Keratinocyte (primary cell): ENCODE measurements at regions not wholly inside any gene's neighbourhood (a gene's known extent, or its start where the extent isn't known, plus 50 kb on each side); places are given as distances from the start of the nearest gene placed in this dataset.

Source experiments
- DNase-seq: peaks from one replicate; pipeline ENCODE4 v3.0.0-alpha.2; 2011; ENCODE audit warnings: low read depth, missing footprints, low spot score
- FAIRE-seq: peaks from 2 replicates; lab custom pipeline; 2011; peaks lifted over from hg19 to GRCh38; lab: Jason Lieb, UNC
- H2AFZ ChIP-seq: 2 replicates; pipeline ENCODE4 v1.6.0; 2012; ENCODE audit warnings: low read length, control low read depth, inconsistent platforms; ENCODE audit not compliant: control insufficient read depth
- H3K27ac ChIP-seq: 2 replicates; pipeline ENCODE4 v1.5.1; 2011; ENCODE audit warnings: low read length; ENCODE audit not compliant: control insufficient read depth, insufficient read depth
- H3K27me3 ChIP-seq: 3 replicates; pipeline ENCODE4 v1.6.0; 2011; ENCODE audit warnings: low read length; ENCODE audit not compliant: control insufficient read depth, insufficient read depth; ENCODE audit errors: extremely low read depth
- H3K36me3 ChIP-seq, 2 experiments: 2 replicates in 1 of 2; 3 replicates in 1 of 2; pipeline ENCODE4 v1.5.1; 2011; ENCODE audit warnings: low read length in 2 of 2, mild to moderate bottlenecking in 1 of 2; ENCODE audit not compliant: control insufficient read depth in 2 of 2, insufficient read depth in 2 of 2; ENCODE audit errors: extremely low read depth in 1 of 2
- H3K4me1 ChIP-seq: 3 replicates; pipeline ENCODE4 v1.5.1; 2011; ENCODE audit warnings: low read length; ENCODE audit not compliant: control insufficient read depth, insufficient read depth; ENCODE audit errors: extremely low read depth
- H3K4me2 ChIP-seq: 3 replicates; pipeline ENCODE4 v1.6.0; 2011; ENCODE audit warnings: low read depth, low read length; ENCODE audit not compliant: control insufficient read depth, insufficient read depth; ENCODE audit errors: extremely low read depth
- H3K4me3 ChIP-seq, 3 experiments: fragments of 200-600 bp in 1 of 3; sonication (generic) in 1 of 3; 2 replicates in 2 of 3; 3 replicates in 1 of 3; pipeline ENCODE4 v1.5.1; 2011 to 2016; ENCODE audit warnings: low read length in 3 of 3, mild to moderate bottlenecking in 3 of 3, control low read depth in 2 of 3, inconsistent platforms in 1 of 3, low read depth in 1 of 3, mixed read lengths in 1 of 3, mixed run types in 1 of 3, moderate library complexity in 1 of 3; ENCODE audit not compliant: control insufficient read depth in 2 of 3, insufficient read depth in 2 of 3; ENCODE audit errors: extremely low read depth in 1 of 3
- H3K79me2 ChIP-seq: 2 replicates; pipeline ENCODE4 v1.6.0; 2012; ENCODE audit warnings: low read length; ENCODE audit not compliant: control insufficient read depth, insufficient read depth
- H3K9ac ChIP-seq: 3 replicates; pipeline ENCODE4 v1.6.0; 2011; ENCODE audit warnings: low read length; ENCODE audit not compliant: control insufficient read depth, insufficient read depth; ENCODE audit errors: extremely low read depth
- H3K9me1 ChIP-seq: 3 replicates; pipeline ENCODE4 v1.6.0; 2011; ENCODE audit warnings: low read length; ENCODE audit not compliant: control insufficient read depth, insufficient read depth; ENCODE audit errors: extremely low read depth
- H3K9me3 ChIP-seq: 2 replicates; pipeline ENCODE4 v1.5.1; 2012; ENCODE audit warnings: low read depth, low read length; ENCODE audit not compliant: control insufficient read depth
- H4K20me1 ChIP-seq: 3 replicates; pipeline ENCODE4 v1.6.0; 2011; ENCODE audit warnings: low read length; ENCODE audit not compliant: control insufficient read depth, insufficient read depth; ENCODE audit errors: extremely low read depth
- EZH2 ChIP-seq: IDR thresholded peaks from one replicate; pipeline ENCODE4 v1.6.1; 2012; ENCODE audit warnings: inconsistent platforms, mild to moderate bottlenecking, low read length, moderate library complexity
- dilution Hi-C: fragments of 300-500 bp; cut with MboI; formaldehyde crosslinking; loops from one replicate; pipeline ENCODE4 v1.7.0; 2020; ENCODE audit warnings: low sequenced_read_pairs; ENCODE audit not compliant: extremely low pct_ligation_motif_present
- TF ChIP-seq, protein P1 (sequence below), 3 experiments: IDR thresholded peaks in 1 of 3; conservative IDR thresholded peaks in 1 of 3; optimal IDR thresholded peaks in 1 of 3; 2 replicates in 2 of 3; 3 replicates in 1 of 3; pipeline versions ENCODE3 to v1.5.1; 2011; ENCODE audit warnings: low read length in 3 of 3, mild to moderate bottlenecking in 3 of 3, moderate library complexity in 2 of 3, control low read depth in 1 of 3, inconsistent platforms in 1 of 3; ENCODE audit not compliant: insufficient read depth in 2 of 3; ENCODE audit errors: extremely low read depth in 1 of 3

DNA sequence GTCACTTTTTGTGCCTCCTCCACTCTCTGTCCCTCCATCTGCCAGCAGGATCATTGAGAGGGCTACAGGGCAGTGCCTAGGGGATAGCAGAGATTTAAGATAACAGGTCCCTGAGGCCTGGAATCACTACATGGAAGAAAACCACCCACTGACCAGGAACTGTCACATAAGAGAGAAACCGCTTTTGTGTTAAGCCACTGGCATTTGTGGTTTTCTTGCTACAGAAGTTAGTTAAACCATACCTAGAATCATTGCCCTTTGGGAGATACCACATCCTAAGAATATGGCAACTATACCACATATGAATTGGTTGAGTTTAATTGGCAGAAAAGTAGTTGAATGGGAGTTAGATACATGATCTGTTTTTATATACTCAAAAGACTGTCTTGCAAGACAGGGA lies 112.8 kb upstream of the LPP start:
- H4K20me1 ChIP-seq: no peaks in the 10 kb centered on the region
- no peak overlapping the region for H2AFZ ChIP-seq
- no peak overlapping the region for H3K27ac ChIP-seq
- dilution Hi-C loops: no loop called here
- H3K9me3 ChIP-seq: no peaks in the 10 kb centered on the region
- H3K9me1 ChIP-seq: no peaks in the 10 kb centered on the region
- FAIRE-seq (no peak), DNase-seq (no peak)
- H3K36me3 ChIP-seq: no peaks in the 10 kb centered on the region
- TF ChIP-seq, protein P1, sequence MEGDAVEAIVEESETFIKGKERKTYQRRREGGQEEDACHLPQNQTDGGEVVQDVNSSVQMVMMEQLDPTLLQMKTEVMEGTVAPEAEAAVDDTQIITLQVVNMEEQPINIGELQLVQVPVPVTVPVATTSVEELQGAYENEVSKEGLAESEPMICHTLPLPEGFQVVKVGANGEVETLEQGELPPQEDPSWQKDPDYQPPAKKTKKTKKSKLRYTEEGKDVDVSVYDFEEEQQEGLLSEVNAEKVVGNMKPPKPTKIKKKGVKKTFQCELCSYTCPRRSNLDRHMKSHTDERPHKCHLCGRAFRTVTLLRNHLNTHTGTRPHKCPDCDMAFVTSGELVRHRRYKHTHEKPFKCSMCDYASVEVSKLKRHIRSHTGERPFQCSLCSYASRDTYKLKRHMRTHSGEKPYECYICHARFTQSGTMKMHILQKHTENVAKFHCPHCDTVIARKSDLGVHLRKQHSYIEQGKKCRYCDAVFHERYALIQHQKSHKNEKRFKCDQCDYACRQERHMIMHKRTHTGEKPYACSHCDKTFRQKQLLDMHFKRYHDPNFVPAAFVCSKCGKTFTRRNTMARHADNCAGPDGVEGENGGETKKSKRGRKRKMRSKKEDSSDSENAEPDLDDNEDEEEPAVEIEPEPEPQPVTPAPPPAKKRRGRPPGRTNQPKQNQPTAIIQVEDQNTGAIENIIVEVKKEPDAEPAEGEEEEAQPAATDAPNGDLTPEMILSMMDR (optimal IDR thresholded peaks at IDR 0.05 in 1 of 3, IDR thresholded peaks at IDR 0.05 in 1 of 3, conservative IDR thresholded peaks at IDR 0.05 in 1 of 3; ENCODE audit: extremely low read depth in 1 of 3, insufficient read depth in 2 of 3, low read length in 3 of 3): no peak
- TF ChIP-seq EZH2: no peak
- H3K9ac ChIP-seq: no peak overlapping the region
- no peaks in the 10 kb centered on the region for H3K27me3 ChIP-seq
- no peaks in the 10 kb centered on the region for H3K79me2 ChIP-seq
- peaks cover 20% of the 10 kb centered on the region for H3K4me1 ChIP-seq
- no peak overlapping the region for H3K4me2 ChIP-seq
- no peak overlapping the region for H3K4me3 ChIP-seq

DNA sequence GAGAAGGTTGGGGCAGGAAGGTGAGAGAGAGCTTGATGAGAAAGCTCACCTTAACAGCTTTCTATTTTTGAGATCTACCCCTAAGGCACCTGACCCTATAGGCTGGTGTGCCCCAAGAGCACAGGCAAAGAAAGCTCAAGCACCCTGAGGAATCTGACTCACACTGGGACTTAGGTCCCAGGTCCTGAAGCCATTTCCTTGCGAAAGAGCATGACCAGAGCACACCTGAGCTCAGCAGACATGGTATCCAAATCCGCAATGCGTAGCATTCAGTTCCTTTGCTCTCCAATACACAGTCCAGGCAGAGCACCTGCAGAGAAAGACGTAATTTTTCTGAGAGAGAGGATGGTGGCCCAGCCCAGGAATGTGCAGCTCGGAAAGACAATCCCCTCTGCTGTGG lies 112.1 kb upstream of the LPP start:
- Histone ChIP-seq H3K27ac (no peak overlapping the region), H3K79me2 (no peaks in the 10 kb centered on the region), H2AFZ (no peak overlapping the region), H3K9ac (no peak overlapping the region), H3K9me1 (no peaks in the 10 kb centered on the region), H3K4me1 (peaks cover 18% of the 10 kb centered on the region), H3K4me3 (no peak overlapping the region), H3K9me3 (no peaks in the 10 kb centered on the region), H3K4me2 (no peak overlapping the region), H3K36me3 (no peaks in the 10 kb centered on the region), H4K20me1 (no peaks in the 10 kb centered on the region), H3K27me3 (no peaks in the 10 kb centered on the region)
- no peak for TF ChIP-seq EZH2
- TF ChIP-seq, protein P1 (optimal IDR thresholded peaks at IDR 0.05 in 1 of 3, IDR thresholded peaks at IDR 0.05 in 1 of 3, conservative IDR thresholded peaks at IDR 0.05 in 1 of 3; ENCODE audit: extremely low read depth in 1 of 3, insufficient read depth in 2 of 3, low read length in 3 of 3): no peak
- DNase-seq: no peak
- dilution Hi-C loops: no loop called here
- FAIRE-seq: no peak
